ENCODE measurements at regions not wholly inside any gene's neighbourhood (a gene's known extent, or its start where the extent isn't known, plus 50 kb on each side); places are given as distances from the start of the nearest gene placed in this dataset.

- TF ChIP-seq SNAI2 (CRISPR knock-in tag; IDR thresholded peaks at IDR 0.05) = no peak
- TF ChIP-seq OSR1 (CRISPR knock-in tag; IDR thresholded peaks at IDR 0.05) = no peak
- no peak for TF ChIP-seq ISL1 (CRISPR knock-in tag; IDR thresholded peaks at IDR 0.05)
- TF ChIP-seq ZC3H10 (CRISPR knock-in tag; IDR thresholded peaks at IDR 0.05) = no peak
- TF ChIP-seq PATZ1 (CRISPR knock-in tag; IDR thresholded peaks at IDR 0.05; ENCODE audit: borderline replicate concordance) = no peak
- no peak for TF ChIP-seq CREB5 (CRISPR knock-in tag; IDR thresholded peaks at IDR 0.05; ENCODE audit: low read depth)
- TF ChIP-seq RARB (CRISPR knock-in tag; IDR thresholded peaks at IDR 0.05) = no peak
- no peak for TF ChIP-seq ESRRG (CRISPR knock-in tag; IDR thresholded peaks at IDR 0.05)
- TF ChIP-seq ZNF70 (CRISPR knock-in tag; IDR thresholded peaks at IDR 0.05) = no peak
- TF ChIP-seq TOX (CRISPR knock-in tag; IDR thresholded peaks at IDR 0.05; ENCODE audit: borderline replicate concordance) = no peak
- no peak for TF ChIP-seq ZNF565 (CRISPR knock-in tag; conservative IDR thresholded peaks at IDR 0.05; ENCODE audit: low read depth)
- TF ChIP-seq ZFP3 (CRISPR knock-in tag; IDR thresholded peaks at IDR 0.05) = no peak
- no peak for TF ChIP-seq ARNTL (CRISPR knock-in tag; IDR thresholded peaks at IDR 0.05; ENCODE audit: borderline replicate concordance, low read depth)
- TF ChIP-seq BACH2 (CRISPR knock-in tag; IDR thresholded peaks at IDR 0.05; ENCODE audit: borderline replicate concordance) = no peak
Measured at GRCh38 chr9:13729955-13730354, 450.5 kb upstream of the MPDZ start.

Measured in SK-N-SH treated with all-trans-retinoic acid at 6 μM for 48 hours (cell line).